C4-2B (cell line): ENCODE measurements at regions not wholly inside any gene's neighbourhood (a gene's known extent, or its start where the extent isn't known, plus 50 kb on each side); places are given as distances from the start of the nearest gene placed in this dataset.

ENCODE experiments used
- H3K27ac ChIP-seq: fragments of 450-650 bp; 2 replicates; pipeline ENCODE4 v1.5.1; 2017
- CTCF ChIP-seq: fragments of 450-650 bp; conservative IDR thresholded peaks from 2 replicates; pipeline ENCODE4 v1.5.1; 2017; ENCODE audit warnings: mild to moderate bottlenecking
- ZFX ChIP-seq: fragments of 450-650 bp; IDR thresholded peaks from 2 replicates; pipeline ENCODE4 v1.6.1; 2017

- H3K27ac ChIP-seq = no peak overlapping the region
- TF ChIP-seq ZFX (no peak), CTCF (no peak)
These were observed 89.5 kb upstream of the ANKRD28 start for GRCh38 chr3:15887261-15887660.

GRCh38 chr3:15889936-15890335, 92.2 kb upstream of the ANKRD28 start:
- TF ChIP-seq CTCF (no peak), ZFX (no peak)

DNA sequence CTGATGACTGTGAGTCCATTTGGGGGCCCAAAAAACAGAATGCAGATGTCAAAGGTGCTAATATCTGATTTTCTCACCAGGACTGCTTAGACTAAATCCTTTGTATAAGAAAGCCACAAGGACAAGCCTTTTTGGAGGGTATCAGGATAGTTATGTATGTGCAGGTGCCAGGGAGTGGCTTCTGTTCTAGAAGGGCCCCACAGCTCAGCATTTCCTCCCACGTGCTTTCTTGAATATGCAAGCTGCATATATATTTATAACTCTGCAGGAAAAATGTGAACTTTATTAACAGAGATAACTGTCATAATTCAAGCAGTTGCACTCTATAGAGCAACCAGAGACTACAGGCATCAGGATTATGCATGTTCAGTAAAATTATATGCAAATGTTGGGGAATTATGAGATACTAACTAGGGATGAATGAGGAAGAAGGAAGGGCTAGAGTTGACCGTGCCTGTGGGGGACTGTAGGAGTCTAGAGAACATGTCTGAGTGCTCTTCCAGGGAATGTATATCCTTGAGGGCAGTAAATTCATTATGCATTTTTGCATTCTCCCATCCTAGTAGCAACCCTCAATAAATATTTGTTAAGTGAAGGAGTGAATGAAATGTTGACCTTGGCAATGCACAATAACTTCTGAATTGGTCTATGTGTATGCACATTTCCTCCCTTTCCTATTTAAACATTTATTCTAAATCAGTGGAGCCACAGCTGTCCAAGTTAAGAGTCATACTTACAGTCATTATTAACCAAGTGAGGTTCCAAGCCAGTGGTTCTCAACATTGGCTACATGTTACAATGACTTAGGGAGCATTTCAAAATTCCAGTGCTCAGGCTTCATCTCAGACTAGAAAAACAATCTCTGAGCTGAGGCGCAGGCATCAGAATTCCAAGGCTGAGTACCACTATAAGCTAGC, 94.8 kb upstream of the ANKRD28 start:
- H3K27ac ChIP-seq = no peak overlapping the region
- no peak for TF ChIP-seq ZFX
- no peak for TF ChIP-seq CTCF

More at GRCh38 chr3:15889936-15890335, 92.2 kb upstream of the ANKRD28 start:
- H3K27ac ChIP-seq = no peak overlapping the region

DNA sequence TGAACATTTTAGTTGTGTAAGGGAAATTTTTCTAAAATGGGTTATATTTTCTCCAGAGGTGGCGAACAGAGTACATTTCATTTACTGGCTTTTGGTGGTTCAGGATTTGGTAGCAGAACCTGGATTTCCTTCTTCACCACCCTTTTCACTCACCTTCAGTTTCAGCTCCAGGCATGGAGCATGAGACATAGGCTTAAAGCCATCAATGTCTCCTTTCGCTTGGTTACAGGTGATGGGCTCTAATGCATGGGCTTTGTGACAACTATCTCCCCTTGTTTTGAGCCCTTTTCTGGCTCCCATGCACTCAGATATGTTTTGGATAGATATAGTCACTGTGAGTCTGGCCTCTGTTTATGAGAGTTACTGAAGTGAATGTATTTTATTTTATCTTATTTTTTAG, 96.6 kb upstream of the ANKRD28 start:
- no peak overlapping the region for H3K27ac ChIP-seq
- TF ChIP-seq CTCF = no peak
- TF ChIP-seq ZFX = no peak

- TF ChIP-seq CTCF (no peak), ZFX (no peak)
- H3K27ac ChIP-seq = no peak overlapping the region
These were observed 98.7 kb upstream of the ANKRD28 start for GRCh38 chr3:15896500-15896899.

- TF ChIP-seq ZFX (no peak), CTCF (no peak)
- no peak overlapping the region for H3K27ac ChIP-seq
These were observed 101.6 kb upstream of the ANKRD28 start for GRCh38 chr3:15899388-15899787.

- peak overlapping the region; percentile 84 for H3K27ac ChIP-seq
These were observed 105.4 kb upstream of the ANKRD28 start for GRCh38 chr3:15903164-15903563.

More at GRCh38 chr3:15903164-15903563, 105.4 kb upstream of the ANKRD28 start:
- peak; percentile 24; the same call in 1 of the 2 replicates for TF ChIP-seq ZFX
- TF ChIP-seq CTCF = no peak
